NCI-H2196 (cell line): ENCODE measurements at regions not wholly inside any gene's neighbourhood (a gene's known extent, or its start where the extent isn't known, plus 50 kb on each side); places are given as distances from the start of the nearest gene placed in this dataset.

Experiments used
- DNase-seq: peaks from one replicate; lab custom pipeline; 2025; ENCODE audit not compliant: unreplicated experiment; lab: John Stamatoyannopoulos, UW

- DNase-seq, result no peak
Measured at GRCh38 chr3:76669322-76669721, 370.6 kb upstream of the ROBO2 start.

GRCh38 chr3:76673171-76673570, 366.7 kb upstream of the ROBO2 start:
- DNase-seq, result no peak

GRCh38 chr3:76679541-76679940, 360.4 kb upstream of the ROBO2 start:
- no peak for DNase-seq

- DNase-seq, result no peak
Measured at GRCh38 chr3:76683256-76683655, 356.6 kb upstream of the ROBO2 start.

- DNase-seq, result no peak
Measured at GRCh38 chr3:76684946-76685345, 355.0 kb upstream of the ROBO2 start.

GRCh38 chr3:76685858-76686257, 354.0 kb upstream of the ROBO2 start:
- no peak for DNase-seq

GRCh38 chr3:76687019-76687418, 352.9 kb upstream of the ROBO2 start:
- no peak for DNase-seq

- no peak for DNase-seq
Measured at GRCh38 chr3:76694063-76694462, 345.8 kb upstream of the ROBO2 start.

GRCh38 chr3:76698136-76698706, 341.7 kb upstream of the ROBO2 start:
- no peak for DNase-seq

- DNase-seq, result no peak
Measured at GRCh38 chr3:76699846-76700245, 340.1 kb upstream of the ROBO2 start.

- no peak for DNase-seq
Measured at GRCh38 chr3:76700323-76700722, 339.6 kb upstream of the ROBO2 start.

- no peak for DNase-seq
Measured at GRCh38 chr3:76702676-76703075, 337.2 kb upstream of the ROBO2 start.

- no peak for DNase-seq
Measured at GRCh38 chr3:76715426-76715825, 324.5 kb upstream of the ROBO2 start.

- no peak for DNase-seq
Measured at GRCh38 chr3:76723366-76723765, 316.5 kb upstream of the ROBO2 start.

GRCh38 chr3:76724075-76724474, 315.8 kb upstream of the ROBO2 start:
- no peak for DNase-seq

GRCh38 chr3:76724706-76725105, 315.2 kb upstream of the ROBO2 start:
- no peak for DNase-seq

GRCh38 chr3:76726034-76726433, 313.9 kb upstream of the ROBO2 start:
- DNase-seq, result no peak

- no peak for DNase-seq
Measured at GRCh38 chr3:76728426-76728825, 311.5 kb upstream of the ROBO2 start.

GRCh38 chr3:76731471-76731870, 308.4 kb upstream of the ROBO2 start:
- DNase-seq, result no peak

- DNase-seq, result no peak
Measured at GRCh38 chr3:76733073-76733759, 306.7 kb upstream of the ROBO2 start.

GRCh38 chr3:76735152-76735551, 304.7 kb upstream of the ROBO2 start:
- no peak for DNase-seq

GRCh38 chr3:76753599-76753998, 286.3 kb upstream of the ROBO2 start:
- no peak for DNase-seq

- DNase-seq, result no peak
Measured at GRCh38 chr3:76754247-76754646, 285.7 kb upstream of the ROBO2 start.
